Lung (tissue), 11 donors: ENCODE measurements at regions not wholly inside any gene's neighbourhood (a gene's known extent, or its start where the extent isn't known, plus 50 kb on each side); places are given as distances from the start of the nearest gene placed in this dataset.

ENCODE experiments used
- ATAC-seq: fragments of 200-7000 bp; cut with Tn5 transposase; one replicate; pipeline ENCODE4 v1.9.1; 2020; ENCODE audit warnings: moderate number of reproducible peaks; ENCODE audit not compliant: insufficient read depth, low FRiP score
- DNase-seq, 3 donors: peaks; one replicate each; pipeline ENCODE4 v3.0.0-alpha.2; 2013 to 2017
- H3K27ac ChIP-seq, 2 donors: one replicate each; pipeline ENCODE4 v1.5.1; 2013; ENCODE audit warnings: mild to moderate bottlenecking in 2 of 2, moderate library complexity in 2 of 2, control low read depth in 1 of 2, inconsistent platforms in 1 of 2, low read depth in 1 of 2, low read length in 1 of 2
- H3K27me3 ChIP-seq, 3 donors: one replicate each; pipeline ENCODE4 v1.5.1; 2013; ENCODE audit warnings: low read length in 2 of 3; ENCODE audit not compliant: control insufficient read depth in 3 of 3, insufficient read depth in 3 of 3
- H3K36me3 ChIP-seq, 4 donors: one replicate each; pipeline ENCODE4 v1.5.1; 2013; ENCODE audit warnings: low read length in 4 of 4, mild to moderate bottlenecking in 1 of 4, moderate library complexity in 1 of 4; ENCODE audit not compliant: control insufficient read depth in 4 of 4, insufficient read depth in 4 of 4
- H3K4me1 ChIP-seq, 5 donors: one replicate each; pipeline ENCODE4 v1.5.1; 2013; ENCODE audit warnings: low read length in 5 of 5, mild to moderate bottlenecking in 2 of 5, moderate library complexity in 1 of 5; ENCODE audit not compliant: control insufficient read depth in 5 of 5, insufficient read depth in 5 of 5
- H3K4me3 ChIP-seq: one replicate; pipeline ENCODE4 v1.5.1; 2013; ENCODE audit warnings: mild to moderate bottlenecking, control low read depth, moderate library complexity
- H3K9ac ChIP-seq, 2 donors: one replicate each; pipeline ENCODE4 v1.5.1; 2013; ENCODE audit warnings: low read length in 2 of 2, control low read depth in 1 of 2; ENCODE audit not compliant: insufficient read depth in 1 of 2
- H3K9me3 ChIP-seq, 4 donors: one replicate each; pipeline ENCODE4 v1.5.1; 2013; ENCODE audit warnings: low read length in 3 of 4, mild to moderate bottlenecking in 1 of 4, moderate library complexity in 1 of 4; ENCODE audit not compliant: control insufficient read depth in 4 of 4, insufficient read depth in 3 of 4
- CTCF ChIP-seq: IDR thresholded peaks from 2 replicates; pipeline ENCODE4 v1.5.1; 2012; ENCODE audit warnings: mild to moderate bottlenecking; ENCODE audit errors: control extremely low read depth, extremely low read depth
- WGBS, 2 donors: extraction: QIAGEN DNeasy Blood & Tissue Kit; methylation state at CpG; one replicate each; pipeline ENCODE4 v1.1.7; 2013; 5-methylcytosine and 5-hydroxymethylcytosine counted together
- donor health status: control.
- donor health status: control.
- donor health status: Bipolar disorder and iron deficiency.
- donor health status: healthy.
- donor health status: DM: yes; HTN: yes; CAD: no.

- WGBS, 2 donors: 78 to 94% methylated on average over 2 of the region's 2 CpGs
- Histone ChIP-seq H3K36me3 (no peaks in the 10 kb centered on the region), H3K4me3 (no peak overlapping the region), H3K9me3 (no peaks in the 10 kb centered on the region), H3K4me1 (peaks cover 0 to 5% (median 0%) of the 10 kb centered on the region in 5 donors), H3K27ac (no peak overlapping the region), H3K9ac (no peak overlapping the region), H3K27me3 (no peaks in the 10 kb centered on the region)
- DNase-seq (peak in 2 of 3 donors; percentile 55 to 56), ATAC-seq (no peak)
- no peak for TF ChIP-seq CTCF
Measured at GRCh38 chr5:67954351-67954750, 261.2 kb upstream of the PIK3R1 start.

- no peak overlapping the region for H3K4me3 ChIP-seq
- 81 to 89% methylated on average over 7 of the region's 7 CpGs for WGBS, 2 donors
- no peak overlapping the region for H3K9ac ChIP-seq
- H3K9me3 ChIP-seq: peaks cover 0 to 2% (median 0%) of the 10 kb centered on the region in 4 donors
- H3K36me3 ChIP-seq: no peaks in the 10 kb centered on the region
- H3K27me3 ChIP-seq: no peaks in the 10 kb centered on the region
- H3K27ac ChIP-seq: no peak overlapping the region
- no peaks in the 10 kb centered on the region for H3K4me1 ChIP-seq
- no peak for DNase-seq
- ATAC-seq: no peak
- no peak for TF ChIP-seq CTCF
Measured at GRCh38 chr5:67942421-67942820, 273.1 kb upstream of the PIK3R1 start.

- Histone ChIP-seq H3K27ac (no peak overlapping the region), H3K9me3 (peaks cover 0 to 2% (median 0%) of the 10 kb centered on the region in 4 donors), H3K9ac (no peak overlapping the region), H3K4me3 (no peak overlapping the region), H3K36me3 (no peaks in the 10 kb centered on the region), H3K27me3 (no peaks in the 10 kb centered on the region), H3K4me1 (no peaks in the 10 kb centered on the region)
- no peak for TF ChIP-seq CTCF
- DNase-seq: peak in 1 of 3 donors; percentile 25
- WGBS, 2 donors: 52 to 77% methylated on average over 5 of the region's 5 CpGs
- no peak for ATAC-seq
Measured at GRCh38 chr5:67941614-67942401, 273.7 kb upstream of the PIK3R1 start.
